WTC11 (cell line): ENCODE measurements at regions not wholly inside any gene's neighbourhood (a gene's known extent, or its start where the extent isn't known, plus 50 kb on each side); places are given as distances from the start of the nearest gene placed in this dataset.

Experiments
- ATF1 ChIP-seq: sonication (generic); formaldehyde crosslinking; IDR thresholded peaks from 2 replicates; pipeline ENCODE4 v1.8.1; 2023; ENCODE audit warnings: mild to moderate bottlenecking, moderate library complexity, missing genetic modification reagents
- ETV6 ChIP-seq: sonication (generic); formaldehyde crosslinking; IDR thresholded peaks from 2 replicates; pipeline ENCODE4 v1.8.1; 2022; ENCODE audit warnings: mild to moderate bottlenecking, missing genetic modification reagents
- NR2C2 ChIP-seq: sonication (generic); formaldehyde crosslinking; IDR thresholded peaks from 2 replicates; pipeline ENCODE4 v1.8.0; 2022; ENCODE audit warnings: mild to moderate bottlenecking, missing genetic modification reagents
- ZNF263 ChIP-seq: sonication (generic); formaldehyde crosslinking; IDR thresholded peaks from 2 replicates; pipeline ENCODE4 v1.8.1; 2022; ENCODE audit warnings: low read depth, mild to moderate bottlenecking, moderate library complexity, missing genetic modification reagents
- TF ChIP-seq, protein P1 (sequence below): fragments of 200-600 bp; IDR thresholded peaks from 2 replicates; pipeline ENCODE4 v1.8.0; 2022; ENCODE audit warnings: antibody characterized with exemption
- TF ChIP-seq, protein P2 (sequence below): sonication (generic); formaldehyde crosslinking; IDR thresholded peaks from 2 replicates; pipeline ENCODE4 v1.8.1; 2022; ENCODE audit warnings: mild to moderate bottlenecking, moderate library complexity, missing genetic modification reagents
- TF ChIP-seq, protein P3 (sequence below): sonication (generic); formaldehyde crosslinking; IDR thresholded peaks from 2 replicates; pipeline ENCODE4 v1.8.0; 2022; ENCODE audit warnings: mild to moderate bottlenecking, missing genetic modification reagents

DNA sequence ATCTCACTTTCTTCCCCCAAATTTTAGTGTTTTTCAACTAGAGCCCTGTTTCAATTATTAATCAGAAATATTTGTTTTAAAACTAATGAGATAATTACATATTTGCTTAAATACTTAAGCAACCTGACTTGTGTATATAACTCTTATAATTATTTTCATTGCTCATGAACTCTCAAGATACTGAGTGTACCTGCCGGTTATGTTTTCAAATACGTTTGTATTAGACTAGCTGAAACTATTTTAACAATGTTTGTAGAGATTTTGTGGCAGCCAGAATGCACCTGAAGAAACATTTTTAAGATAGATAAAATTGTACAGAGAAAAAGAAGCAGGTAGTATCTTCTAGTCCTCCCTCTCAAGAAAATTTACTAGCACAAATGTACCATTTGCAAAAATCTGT, 140.6 kb upstream of the CXADR start:
- TF ChIP-seq, protein P1, sequence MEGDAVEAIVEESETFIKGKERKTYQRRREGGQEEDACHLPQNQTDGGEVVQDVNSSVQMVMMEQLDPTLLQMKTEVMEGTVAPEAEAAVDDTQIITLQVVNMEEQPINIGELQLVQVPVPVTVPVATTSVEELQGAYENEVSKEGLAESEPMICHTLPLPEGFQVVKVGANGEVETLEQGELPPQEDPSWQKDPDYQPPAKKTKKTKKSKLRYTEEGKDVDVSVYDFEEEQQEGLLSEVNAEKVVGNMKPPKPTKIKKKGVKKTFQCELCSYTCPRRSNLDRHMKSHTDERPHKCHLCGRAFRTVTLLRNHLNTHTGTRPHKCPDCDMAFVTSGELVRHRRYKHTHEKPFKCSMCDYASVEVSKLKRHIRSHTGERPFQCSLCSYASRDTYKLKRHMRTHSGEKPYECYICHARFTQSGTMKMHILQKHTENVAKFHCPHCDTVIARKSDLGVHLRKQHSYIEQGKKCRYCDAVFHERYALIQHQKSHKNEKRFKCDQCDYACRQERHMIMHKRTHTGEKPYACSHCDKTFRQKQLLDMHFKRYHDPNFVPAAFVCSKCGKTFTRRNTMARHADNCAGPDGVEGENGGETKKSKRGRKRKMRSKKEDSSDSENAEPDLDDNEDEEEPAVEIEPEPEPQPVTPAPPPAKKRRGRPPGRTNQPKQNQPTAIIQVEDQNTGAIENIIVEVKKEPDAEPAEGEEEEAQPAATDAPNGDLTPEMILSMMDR: no peak
- TF ChIP-seq NR2C2 (CRISPR knock-in tag) (no peak), ZNF263 (CRISPR knock-in tag) (no peak), ATF1 (CRISPR knock-in tag) (no peak), ETV6 (no peak)
- TF ChIP-seq, protein P2, sequence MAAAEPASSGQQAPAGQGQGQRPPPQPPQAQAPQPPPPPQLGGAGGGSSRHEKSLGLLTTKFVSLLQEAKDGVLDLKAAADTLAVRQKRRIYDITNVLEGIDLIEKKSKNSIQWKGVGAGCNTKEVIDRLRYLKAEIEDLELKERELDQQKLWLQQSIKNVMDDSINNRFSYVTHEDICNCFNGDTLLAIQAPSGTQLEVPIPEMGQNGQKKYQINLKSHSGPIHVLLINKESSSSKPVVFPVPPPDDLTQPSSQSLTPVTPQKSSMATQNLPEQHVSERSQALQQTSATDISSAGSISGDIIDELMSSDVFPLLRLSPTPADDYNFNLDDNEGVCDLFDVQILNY (CRISPR knock-in tag): no peak
- TF ChIP-seq, protein P3, sequence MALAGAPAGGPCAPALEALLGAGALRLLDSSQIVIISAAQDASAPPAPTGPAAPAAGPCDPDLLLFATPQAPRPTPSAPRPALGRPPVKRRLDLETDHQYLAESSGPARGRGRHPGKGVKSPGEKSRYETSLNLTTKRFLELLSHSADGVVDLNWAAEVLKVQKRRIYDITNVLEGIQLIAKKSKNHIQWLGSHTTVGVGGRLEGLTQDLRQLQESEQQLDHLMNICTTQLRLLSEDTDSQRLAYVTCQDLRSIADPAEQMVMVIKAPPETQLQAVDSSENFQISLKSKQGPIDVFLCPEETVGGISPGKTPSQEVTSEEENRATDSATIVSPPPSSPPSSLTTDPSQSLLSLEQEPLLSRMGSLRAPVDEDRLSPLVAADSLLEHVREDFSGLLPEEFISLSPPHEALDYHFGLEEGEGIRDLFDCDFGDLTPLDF (CRISPR knock-in tag): no peak
